ENCODE measurements at regions not wholly inside any gene's neighbourhood (a gene's known extent, or its start where the extent isn't known, plus 50 kb on each side); places are given as distances from the start of the nearest gene placed in this dataset.

DNA sequence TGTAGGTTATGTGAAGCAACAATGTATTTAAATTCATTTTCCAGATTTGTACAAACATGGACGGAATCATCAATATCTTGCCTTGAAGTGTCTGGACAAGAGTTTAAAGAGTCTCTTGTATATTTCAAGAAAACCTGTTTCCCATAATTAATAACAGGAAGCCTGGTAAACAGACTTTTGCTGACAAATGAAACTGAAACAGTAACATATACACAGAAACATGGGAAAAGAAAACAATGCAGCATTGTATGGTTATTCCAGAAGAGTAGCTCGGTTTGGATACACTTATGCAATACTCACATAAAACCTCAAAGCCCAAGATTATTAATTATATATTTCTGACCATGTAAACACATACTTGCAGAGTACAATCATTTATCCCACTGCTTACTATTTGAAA is 265.5 kb downstream of the PTPRC start:
- H3K27me3 ChIP-seq (replicated peaks; ENCODE audit: control insufficient read depth, insufficient read depth, low read length), result no peaks in the 10 kb centered on the region
- H3K4me3 ChIP-seq (ENCODE audit: low read depth, low read length), result no peak overlapping the region
- no peaks in the 10 kb centered on the region for H3K27me3 Mint-ChIP-seq (ENCODE audit: insufficient read depth, unreplicated experiment)
- intact Hi-C loops (cut with micrococcal nuclease; ENCODE audit: unreplicated experiment), result no loop called here
- no peak for DNase-seq
- H3K4me1 Mint-ChIP-seq (ENCODE audit: low read depth, unreplicated experiment), result no peaks in the 10 kb centered on the region
- H3K36me3 Mint-ChIP-seq (ENCODE audit: insufficient read depth, unreplicated experiment), result peaks cover 5% of the 10 kb centered on the region
- BruUV-seq (replicated peaks), result no TSS peak
- POLR2A ChIA-PET, result no interaction called here
- H3K27ac Mint-ChIP-seq (ENCODE audit: unreplicated experiment), result no peak overlapping the region
- H3K9me3 Mint-ChIP-seq (ENCODE audit: unreplicated experiment), result no peaks in the 10 kb centered on the region
- CTCF ChIA-PET, result no interaction called here
- no peaks in the 10 kb centered on the region for H3K36me3 ChIP-seq (ENCODE audit: control insufficient read depth, insufficient read depth, low read length)
- TF ChIP-seq, protein P1, sequence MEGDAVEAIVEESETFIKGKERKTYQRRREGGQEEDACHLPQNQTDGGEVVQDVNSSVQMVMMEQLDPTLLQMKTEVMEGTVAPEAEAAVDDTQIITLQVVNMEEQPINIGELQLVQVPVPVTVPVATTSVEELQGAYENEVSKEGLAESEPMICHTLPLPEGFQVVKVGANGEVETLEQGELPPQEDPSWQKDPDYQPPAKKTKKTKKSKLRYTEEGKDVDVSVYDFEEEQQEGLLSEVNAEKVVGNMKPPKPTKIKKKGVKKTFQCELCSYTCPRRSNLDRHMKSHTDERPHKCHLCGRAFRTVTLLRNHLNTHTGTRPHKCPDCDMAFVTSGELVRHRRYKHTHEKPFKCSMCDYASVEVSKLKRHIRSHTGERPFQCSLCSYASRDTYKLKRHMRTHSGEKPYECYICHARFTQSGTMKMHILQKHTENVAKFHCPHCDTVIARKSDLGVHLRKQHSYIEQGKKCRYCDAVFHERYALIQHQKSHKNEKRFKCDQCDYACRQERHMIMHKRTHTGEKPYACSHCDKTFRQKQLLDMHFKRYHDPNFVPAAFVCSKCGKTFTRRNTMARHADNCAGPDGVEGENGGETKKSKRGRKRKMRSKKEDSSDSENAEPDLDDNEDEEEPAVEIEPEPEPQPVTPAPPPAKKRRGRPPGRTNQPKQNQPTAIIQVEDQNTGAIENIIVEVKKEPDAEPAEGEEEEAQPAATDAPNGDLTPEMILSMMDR (IDR thresholded peaks at IDR 0.05; ENCODE audit: insufficient read depth in 1 of 2, low read depth in 1 of 2, low read length in 1 of 2, severe bottlenecking in 1 of 2, unreplicated experiment in 1 of 2), result no peak
- no peak overlapping the region for H3K4me3 Mint-ChIP-seq (ENCODE audit: unreplicated experiment)
- H3K9me3 ChIP-seq, result no peaks in the 10 kb centered on the region
- H3K4me1 ChIP-seq, result no peaks in the 10 kb centered on the region

DNA sequence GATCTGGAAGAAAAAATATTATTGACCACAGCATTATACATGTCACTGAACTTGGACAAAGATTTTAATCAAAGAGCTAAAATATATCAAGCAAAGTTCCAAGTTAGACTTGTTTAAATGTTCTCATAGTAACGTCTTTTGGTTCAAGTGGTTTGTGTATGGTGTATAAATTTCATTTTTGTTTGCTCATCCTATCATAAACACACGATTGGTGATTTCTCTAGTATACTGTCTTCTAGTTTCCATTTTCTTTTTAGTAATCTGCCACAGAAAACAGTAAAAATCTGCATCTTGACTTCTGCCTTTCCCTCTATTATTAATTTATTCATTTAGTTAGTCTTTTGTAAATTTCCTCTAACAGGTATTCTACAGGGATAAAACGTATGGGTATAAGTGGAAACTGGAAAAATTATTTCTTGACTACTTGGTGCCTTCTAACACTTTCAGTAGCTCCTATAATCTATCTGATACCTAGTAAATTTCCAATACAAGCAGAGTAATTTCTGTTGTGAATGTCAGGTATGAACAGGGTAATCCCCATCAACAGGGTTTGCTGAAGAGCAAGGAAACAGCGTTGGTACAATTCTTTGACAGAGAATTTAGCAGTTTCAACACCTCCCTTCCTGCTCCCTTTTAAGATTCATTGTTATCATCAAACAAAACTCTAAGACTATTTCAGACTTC is 268.0 kb downstream of the PTPRC start:
- no peak overlapping the region for H3K4me3 ChIP-seq (ENCODE audit: low read depth, low read length)
- Mint-ChIP-seq H3K36me3 (ENCODE audit: insufficient read depth, unreplicated experiment) (no peaks in the 10 kb centered on the region), H3K9me3 (ENCODE audit: unreplicated experiment) (no peaks in the 10 kb centered on the region), H3K4me3 (ENCODE audit: unreplicated experiment) (no peak overlapping the region), H3K27me3 (ENCODE audit: insufficient read depth, unreplicated experiment) (no peaks in the 10 kb centered on the region), H3K4me1 (ENCODE audit: low read depth, unreplicated experiment) (no peaks in the 10 kb centered on the region), H3K27ac (ENCODE audit: unreplicated experiment) (no peak overlapping the region)
- H3K9me3 ChIP-seq, result no peaks in the 10 kb centered on the region
- no TSS peak for BruUV-seq (replicated peaks)
- intact Hi-C loops (cut with micrococcal nuclease; ENCODE audit: unreplicated experiment), result no loop called here
- ChIA-PET CTCF (no interaction called here), POLR2A (no interaction called here)
- no peaks in the 10 kb centered on the region for H3K4me1 ChIP-seq
- no peak for DNase-seq
- no peaks in the 10 kb centered on the region for H3K36me3 ChIP-seq (ENCODE audit: control insufficient read depth, insufficient read depth, low read length)
- TF ChIP-seq, protein P1 (IDR thresholded peaks at IDR 0.05; ENCODE audit: insufficient read depth in 1 of 2, low read depth in 1 of 2, low read length in 1 of 2, severe bottlenecking in 1 of 2, unreplicated experiment in 1 of 2), result no peak
- no peaks in the 10 kb centered on the region for H3K27me3 ChIP-seq (replicated peaks; ENCODE audit: control insufficient read depth, insufficient read depth, low read length)

DNA sequence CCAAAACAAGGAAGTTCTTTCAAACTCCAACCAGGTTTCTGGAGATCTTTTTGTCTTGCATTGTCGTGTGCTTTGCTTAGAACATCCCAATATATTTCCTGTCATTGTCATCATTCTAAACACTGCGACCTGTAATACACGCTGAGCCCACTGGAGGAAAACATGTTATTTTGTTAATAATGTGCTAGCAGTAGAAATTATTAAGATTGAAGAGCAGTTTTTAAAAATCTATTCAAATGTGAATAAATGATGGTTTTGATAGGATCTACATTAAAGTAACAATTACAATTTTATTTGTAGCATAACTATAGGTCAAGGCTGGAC is 268.5 kb downstream of the PTPRC start:
- H3K27me3 Mint-ChIP-seq (ENCODE audit: insufficient read depth, unreplicated experiment), result no peaks in the 10 kb centered on the region
- Histone ChIP-seq H3K9me3 (no peaks in the 10 kb centered on the region), H3K4me3 (ENCODE audit: low read depth, low read length) (no peak overlapping the region), H3K4me1 (no peaks in the 10 kb centered on the region), H3K27me3 (replicated peaks; ENCODE audit: control insufficient read depth, insufficient read depth, low read length) (no peaks in the 10 kb centered on the region), H3K36me3 (ENCODE audit: control insufficient read depth, insufficient read depth, low read length) (no peaks in the 10 kb centered on the region)
- intact Hi-C loops (cut with micrococcal nuclease; ENCODE audit: unreplicated experiment), result no loop called here
- no peak for DNase-seq
- CTCF ChIA-PET, result no interaction called here
- TF ChIP-seq, protein P1 (IDR thresholded peaks at IDR 0.05; ENCODE audit: insufficient read depth in 1 of 2, low read depth in 1 of 2, low read length in 1 of 2, severe bottlenecking in 1 of 2, unreplicated experiment in 1 of 2), result no peak
- no TSS peak for BruUV-seq (replicated peaks)
- H3K4me1 Mint-ChIP-seq (ENCODE audit: low read depth, unreplicated experiment), result no peaks in the 10 kb centered on the region
- no peak overlapping the region for H3K4me3 Mint-ChIP-seq (ENCODE audit: unreplicated experiment)
- H3K36me3 Mint-ChIP-seq (ENCODE audit: insufficient read depth, unreplicated experiment), result no peaks in the 10 kb centered on the region
- POLR2A ChIA-PET, result no interaction called here
- H3K27ac Mint-ChIP-seq (ENCODE audit: unreplicated experiment), result no peak overlapping the region
- H3K9me3 Mint-ChIP-seq (ENCODE audit: unreplicated experiment), result no peaks in the 10 kb centered on the region

Data from Caco-2 (cell line).